ENCODE measurements at regions not wholly inside any gene's neighbourhood (a gene's known extent, or its start where the extent isn't known, plus 50 kb on each side); places are given as distances from the start of the nearest gene placed in this dataset.

GRCh38 chr13:33971562-33971819 is 153.5 kb downstream of the RFC3 start:
- TF ChIP-seq CTCF (IDR thresholded peaks at IDR 0.05) (no peak), ZFX (IDR thresholded peaks at IDR 0.05; ENCODE audit: borderline replicate concordance) (no peak)

Data from 22Rv1 (cell line).